ENCODE measurements at regions not wholly inside any gene's neighbourhood (a gene's known extent, or its start where the extent isn't known, plus 50 kb on each side); places are given as distances from the start of the nearest gene placed in this dataset.
A peak's percentile ranks its signal among the peaks of the same experiment; 100 is the strongest.

- Histone ChIP-seq H3K4me1 (ENCODE audit: control insufficient read depth, extremely low read depth, insufficient read depth, low read length) (peaks cover 9% of the 10 kb centered on the region), H3K9me3 (ENCODE audit: control insufficient read depth, insufficient read depth, low read depth, low read length) (no peaks in the 10 kb centered on the region), H3K9ac (ENCODE audit: insufficient read depth, low read length) (no peak overlapping the region), H3K4me2 (ENCODE audit: extremely low read depth, insufficient read depth, low read length) (no peak overlapping the region), H3K27ac (ENCODE audit: insufficient read depth, low read length) (no peak overlapping the region), H3K4me3 (replicated peaks in 1 of 4; ENCODE audit: control extremely low read depth in 1 of 4, insufficient read depth in 1 of 4, low read depth in 3 of 4, low read length in 4 of 4) (no peak overlapping the region), H2AFZ (ENCODE audit: low read length) (no peak overlapping the region), H4K20me1 (ENCODE audit: control insufficient read depth, extremely low read depth, insufficient read depth, low read length) (no peaks in the 10 kb centered on the region), H3K27me3 (ENCODE audit: control insufficient read depth, insufficient read depth, low read length) (no peaks in the 10 kb centered on the region), H3K36me3 (ENCODE audit: control insufficient read depth, insufficient read depth, low read length) (no peaks in the 10 kb centered on the region), H3K79me2 (ENCODE audit: control insufficient read depth, insufficient read depth, low read length) (no peaks in the 10 kb centered on the region)
- peak in 1 of 2 donors; percentile 24 for DNase-seq (ENCODE audit: low read depth in 2 of 2)
- TF ChIP-seq EZH2 (IDR thresholded peaks at IDR 0.05; ENCODE audit: low read length, missing control alignments), result no peak
- TF ChIP-seq, protein P1, sequence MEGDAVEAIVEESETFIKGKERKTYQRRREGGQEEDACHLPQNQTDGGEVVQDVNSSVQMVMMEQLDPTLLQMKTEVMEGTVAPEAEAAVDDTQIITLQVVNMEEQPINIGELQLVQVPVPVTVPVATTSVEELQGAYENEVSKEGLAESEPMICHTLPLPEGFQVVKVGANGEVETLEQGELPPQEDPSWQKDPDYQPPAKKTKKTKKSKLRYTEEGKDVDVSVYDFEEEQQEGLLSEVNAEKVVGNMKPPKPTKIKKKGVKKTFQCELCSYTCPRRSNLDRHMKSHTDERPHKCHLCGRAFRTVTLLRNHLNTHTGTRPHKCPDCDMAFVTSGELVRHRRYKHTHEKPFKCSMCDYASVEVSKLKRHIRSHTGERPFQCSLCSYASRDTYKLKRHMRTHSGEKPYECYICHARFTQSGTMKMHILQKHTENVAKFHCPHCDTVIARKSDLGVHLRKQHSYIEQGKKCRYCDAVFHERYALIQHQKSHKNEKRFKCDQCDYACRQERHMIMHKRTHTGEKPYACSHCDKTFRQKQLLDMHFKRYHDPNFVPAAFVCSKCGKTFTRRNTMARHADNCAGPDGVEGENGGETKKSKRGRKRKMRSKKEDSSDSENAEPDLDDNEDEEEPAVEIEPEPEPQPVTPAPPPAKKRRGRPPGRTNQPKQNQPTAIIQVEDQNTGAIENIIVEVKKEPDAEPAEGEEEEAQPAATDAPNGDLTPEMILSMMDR (conservative IDR thresholded peaks at IDR 0.05 in 1 of 2, IDR thresholded peaks at IDR 0.05 in 1 of 2; ENCODE audit: low read depth in 1 of 2, low read length in 2 of 2), result no peak
Measured at GRCh38 chr2:226643030-226643945, 156.3 kb downstream of the IRS1 start.

- Histone ChIP-seq H3K79me2 (ENCODE audit: control insufficient read depth, insufficient read depth, low read length) (no peaks in the 10 kb centered on the region), H3K4me1 (ENCODE audit: control insufficient read depth, extremely low read depth, insufficient read depth, low read length) (peaks cover 9% of the 10 kb centered on the region), H3K4me2 (ENCODE audit: extremely low read depth, insufficient read depth, low read length) (no peak overlapping the region), H3K9me3 (ENCODE audit: control insufficient read depth, insufficient read depth, low read depth, low read length) (no peaks in the 10 kb centered on the region), H3K27ac (ENCODE audit: insufficient read depth, low read length) (no peak overlapping the region), H4K20me1 (ENCODE audit: control insufficient read depth, extremely low read depth, insufficient read depth, low read length) (no peaks in the 10 kb centered on the region), H2AFZ (ENCODE audit: low read length) (no peak overlapping the region), H3K27me3 (ENCODE audit: control insufficient read depth, insufficient read depth, low read length) (no peaks in the 10 kb centered on the region), H3K4me3 (replicated peaks in 1 of 4; ENCODE audit: control extremely low read depth in 1 of 4, insufficient read depth in 1 of 4, low read depth in 3 of 4, low read length in 4 of 4) (no peak overlapping the region), H3K36me3 (ENCODE audit: control insufficient read depth, insufficient read depth, low read length) (no peaks in the 10 kb centered on the region), H3K9ac (ENCODE audit: insufficient read depth, low read length) (no peak overlapping the region)
- TF ChIP-seq, protein P1 (conservative IDR thresholded peaks at IDR 0.05 in 1 of 2, IDR thresholded peaks at IDR 0.05 in 1 of 2; ENCODE audit: low read depth in 1 of 2, low read length in 2 of 2), result no peak
- TF ChIP-seq EZH2 (IDR thresholded peaks at IDR 0.05; ENCODE audit: low read length, missing control alignments), result no peak
- no peak for DNase-seq (ENCODE audit: low read depth in 2 of 2)
Measured at GRCh38 chr2:226641008-226641407, 158.6 kb downstream of the IRS1 start.

GRCh38 chr2:226640501-226640900, 159.1 kb downstream of the IRS1 start:
- no peaks in the 10 kb centered on the region for H4K20me1 ChIP-seq (ENCODE audit: control insufficient read depth, extremely low read depth, insufficient read depth, low read length)
- no peak for DNase-seq (ENCODE audit: low read depth in 2 of 2)
- H3K27me3 ChIP-seq (ENCODE audit: control insufficient read depth, insufficient read depth, low read length), result no peaks in the 10 kb centered on the region

More at GRCh38 chr2:226640501-226640900, 159.1 kb downstream of the IRS1 start:
- Histone ChIP-seq H3K27ac (ENCODE audit: insufficient read depth, low read length) (no peak overlapping the region), H3K36me3 (ENCODE audit: control insufficient read depth, insufficient read depth, low read length) (no peaks in the 10 kb centered on the region), H2AFZ (ENCODE audit: low read length) (no peak overlapping the region), H3K4me2 (ENCODE audit: extremely low read depth, insufficient read depth, low read length) (no peak overlapping the region), H3K9me3 (ENCODE audit: control insufficient read depth, insufficient read depth, low read depth, low read length) (no peaks in the 10 kb centered on the region), H3K4me3 (replicated peaks in 1 of 4; ENCODE audit: control extremely low read depth in 1 of 4, insufficient read depth in 1 of 4, low read depth in 3 of 4, low read length in 4 of 4) (no peak overlapping the region), H3K79me2 (ENCODE audit: control insufficient read depth, insufficient read depth, low read length) (no peaks in the 10 kb centered on the region), H3K9ac (ENCODE audit: insufficient read depth, low read length) (no peak overlapping the region), H3K4me1 (ENCODE audit: control insufficient read depth, extremely low read depth, insufficient read depth, low read length) (peaks cover 9% of the 10 kb centered on the region)
- no peak for TF ChIP-seq EZH2 (IDR thresholded peaks at IDR 0.05; ENCODE audit: low read length, missing control alignments)
- TF ChIP-seq, protein P1 (conservative IDR thresholded peaks at IDR 0.05 in 1 of 2, IDR thresholded peaks at IDR 0.05 in 1 of 2; ENCODE audit: low read depth in 1 of 2, low read length in 2 of 2), result no peak
